CD4-positive, alpha-beta T cell (primary cell): ENCODE measurements at regions not wholly inside any gene's neighbourhood (a gene's known extent, or its start where the extent isn't known, plus 50 kb on each side); places are given as distances from the start of the nearest gene placed in this dataset.

ENCODE experiments used
- ATAC-seq: fragments of 200-7000 bp; cut with Tn5 transposase; one replicate; pipeline ENCODE4 v1.10.0; 2022; ENCODE audit warnings: mild to moderate bottlenecking; ENCODE audit not compliant: poor library complexity
- CTCF ChIA-PET: fragments of 350-600 bp; sonication (Branson Sonifier 250); formaldehyde crosslinking; loops from one replicate; lab custom pipeline; 2021; ENCODE audit warnings: antibody characterized with exemption, inconsistent platforms; lab: Charles Lee
- POLR2A ChIA-PET: fragments of 350-600 bp; sonication (Branson Sonifier 250); formaldehyde crosslinking; loops from one replicate; lab custom pipeline; 2021; ENCODE audit warnings: antibody characterized with exemption, inconsistent platforms; lab: Charles Lee
- DNase-seq, 14 experiments: peaks; one replicate each; pipeline ENCODE4 v3.0.0-alpha.2; 2013 to 2020; ENCODE audit warnings: mixed read lengths in 2 of 14
- H3K27ac ChIP-seq, 2 donors: one replicate each; pipeline versions ENCODE4 v1.5.1 to v1.7.0; 2013; ENCODE audit warnings: low read length in 2 of 2, low read depth in 1 of 2, mild to moderate bottlenecking in 1 of 2
- H3K27me3 ChIP-seq, 2 experiments: 1 replicate in 1 of 2; 2 replicates in 1 of 2; pipeline versions ENCODE4 v1.6.1 to v1.7.0; 2013; ENCODE audit warnings: low read length in 2 of 2, control low read depth in 1 of 2, mild to moderate bottlenecking in 1 of 2, moderate library complexity in 1 of 2; ENCODE audit not compliant: insufficient read depth in 2 of 2, control insufficient read depth in 1 of 2
- H3K36me3 ChIP-seq: one replicate; pipeline ENCODE4 v1.6.1; 2013; ENCODE audit warnings: low read length, control low read depth; ENCODE audit not compliant: insufficient read depth
- H3K4me1 ChIP-seq: one replicate; pipeline ENCODE4 v1.6.1; 2013; ENCODE audit warnings: low read length, control low read depth; ENCODE audit not compliant: insufficient read depth
- H3K4me3 ChIP-seq: one replicate; pipeline ENCODE4 v1.5.1; 2013; ENCODE audit warnings: mild to moderate bottlenecking, low read length, moderate library complexity
- H3K9me3 ChIP-seq, 2 experiments: 1 replicate in 1 of 2; 2 replicates in 1 of 2; pipeline versions ENCODE4 v1.6.1 to v1.7.0; 2013; ENCODE audit warnings: low read length in 2 of 2, mild to moderate bottlenecking in 2 of 2, control low read depth in 1 of 2, moderate library complexity in 1 of 2; ENCODE audit not compliant: control insufficient read depth in 1 of 2, insufficient read depth in 1 of 2
- H3K27ac Mint-ChIP-seq: one replicate; pipeline ENCODE4 v1.8.0; 2020; ENCODE audit warnings: mixed read lengths
- H3K27me3 Mint-ChIP-seq: one replicate; pipeline ENCODE4 v1.8.0; 2021; ENCODE audit warnings: mixed read lengths
- H3K36me3 Mint-ChIP-seq: one replicate; pipeline ENCODE4 v1.8.0; 2021; ENCODE audit warnings: low read depth, mixed read lengths
- H3K4me1 Mint-ChIP-seq: one replicate; pipeline ENCODE4 v1.8.0; 2021; ENCODE audit warnings: low read depth, mixed read lengths
- H3K4me3 Mint-ChIP-seq: one replicate; pipeline ENCODE4 v1.8.0; 2020; ENCODE audit warnings: mild to moderate bottlenecking, mixed read lengths
- H3K9me3 Mint-ChIP-seq: one replicate; pipeline ENCODE4 v1.8.0; 2020; ENCODE audit warnings: mixed read lengths
- CTCF ChIP-seq: fragments of 200-600 bp; IDR thresholded peaks from one replicate; pipeline ENCODE4 v1.8.0; 2022; ENCODE audit warnings: antibody characterized with exemption, mild to moderate bottlenecking
- intact Hi-C, 2 experiments: fragments of 100-400 bp; cut with DNase I in 1 of 2; cut with micrococcal nuclease in 1 of 2; formaldehyde crosslinking; loops; one replicate each; pipeline versions ENCODE4 v1.15.1 to v1.9.0; 2023 to 2025; cut with DNase I, micrococcal nuclease

GRCh38 chr1:219085988-219086387 is 87.7 kb upstream of the LYPLAL1 start:
- Mint-ChIP-seq H3K36me3 (no peaks in the 10 kb centered on the region), H3K4me3 (no peak overlapping the region), H3K9me3 (no peaks in the 10 kb centered on the region), H3K27me3 (no peaks in the 10 kb centered on the region), H3K27ac (no peak overlapping the region), H3K4me1 (no peaks in the 10 kb centered on the region)
- ChIA-PET POLR2A (no interaction called here), CTCF (no interaction called here)
- H3K27me3 ChIP-seq = peaks cover 0 to 5% of the 10 kb centered on the region in 2 experiments
- no peaks in the 10 kb centered on the region for H3K36me3 ChIP-seq
- H3K4me1 ChIP-seq = no peaks in the 10 kb centered on the region
- no peak for TF ChIP-seq CTCF
- intact Hi-C loops = no loop called here
- H3K4me3 ChIP-seq = no peak overlapping the region
- no peaks in the 10 kb centered on the region for H3K9me3 ChIP-seq
- DNase-seq (no peak), ATAC-seq (no peak)
- H3K27ac ChIP-seq = no peak overlapping the region

GRCh38 chr1:219086956-219087469 is 86.7 kb upstream of the LYPLAL1 start:
- no peaks in the 10 kb centered on the region for H3K27me3 Mint-ChIP-seq
- Histone ChIP-seq H3K36me3 (no peaks in the 10 kb centered on the region), H3K9me3 (no peaks in the 10 kb centered on the region), H3K4me1 (no peaks in the 10 kb centered on the region), H3K27ac (no peak overlapping the region), H3K4me3 (no peak overlapping the region), H3K27me3 (peaks cover 0 to 5% of the 10 kb centered on the region in 2 experiments)
- intact Hi-C loops = no loop called here
- ChIA-PET CTCF (no interaction called here), POLR2A (no interaction called here)
- H3K4me3 Mint-ChIP-seq = no peak overlapping the region
- H3K4me1 Mint-ChIP-seq = no peaks in the 10 kb centered on the region
- no peak for ATAC-seq
- peaks cover 4% of the 10 kb centered on the region for H3K9me3 Mint-ChIP-seq
- H3K36me3 Mint-ChIP-seq = no peaks in the 10 kb centered on the region
- DNase-seq = no peak
- no peak for TF ChIP-seq CTCF
- no peak overlapping the region for H3K27ac Mint-ChIP-seq

- no peak overlapping the region for H3K27ac ChIP-seq
- ChIA-PET CTCF (no interaction called here), POLR2A (no interaction called here)
- no peak for TF ChIP-seq CTCF
- H3K4me3 Mint-ChIP-seq = no peak overlapping the region
- H3K27ac Mint-ChIP-seq = no peak overlapping the region
- H3K9me3 Mint-ChIP-seq = peaks cover 9% of the 10 kb centered on the region
- no peaks in the 10 kb centered on the region for H3K36me3 ChIP-seq
- DNase-seq (peak in 3 of 14 experiments; percentile 13 to 74 (median 61)), ATAC-seq (no peak)
- no peaks in the 10 kb centered on the region for H3K27me3 Mint-ChIP-seq
- H3K27me3 ChIP-seq = peaks cover 0 to 5% of the 10 kb centered on the region in 2 experiments
- intact Hi-C loops = no loop called here
- no peaks in the 10 kb centered on the region for H3K9me3 ChIP-seq
- no peaks in the 10 kb centered on the region for H3K36me3 Mint-ChIP-seq
- H3K4me1 ChIP-seq = no peaks in the 10 kb centered on the region
- no peaks in the 10 kb centered on the region for H3K4me1 Mint-ChIP-seq
- H3K4me3 ChIP-seq = no peak overlapping the region
Observed at GRCh38 chr1:219088778-219089557, 84.7 kb upstream of the LYPLAL1 start.
